Caco-2 (cell line): ENCODE measurements at regions not wholly inside any gene's neighbourhood (a gene's known extent, or its start where the extent isn't known, plus 50 kb on each side); places are given as distances from the start of the nearest gene placed in this dataset.
A peak's percentile ranks its signal among the peaks of the same experiment; 100 is the strongest.

Experiments used
- BruUV-seq: library from RNA; stranded (reverse); fragments of 400-500 nt; replicated peaks from 2 replicates; lab custom pipeline; 2021; lab: Mats Ljungman, UMichigan
- CTCF ChIA-PET: fragments of 300-600 bp; sonication (Branson Sonifier 250); formaldehyde crosslinking; loops from one replicate; lab custom pipeline; 2022; ENCODE audit warnings: antibody characterized with exemption; lab: Charles Lee
- POLR2A ChIA-PET: fragments of 300-600 bp; sonication (Branson Sonifier 250); formaldehyde crosslinking; loops from one replicate; lab custom pipeline; 2022; ENCODE audit warnings: antibody characterized with exemption; lab: Charles Lee
- DNase-seq, 2 experiments: peaks; one replicate each; pipeline versions ENCODE4 v3.0.0 to v3.0.0-alpha.2; 2020 to 2022
- H3K27me3 ChIP-seq: replicated peaks from 2 replicates; pipeline ENCODE4 v1.6.0; 2011; ENCODE audit warnings: low read length; ENCODE audit not compliant: control insufficient read depth, insufficient read depth
- H3K36me3 ChIP-seq: 2 replicates; pipeline ENCODE4 v1.5.1; 2011; ENCODE audit warnings: low read length; ENCODE audit not compliant: control insufficient read depth, insufficient read depth
- H3K4me1 ChIP-seq: fragments of 250-450 bp; sonication (Bioruptor Pico); 2 replicates; pipeline ENCODE4 v1.5.1; 2020; ENCODE audit warnings: mild to moderate bottlenecking
- H3K4me3 ChIP-seq: 2 replicates; pipeline ENCODE4 v1.5.1; 2011; ENCODE audit warnings: low read depth, mild to moderate bottlenecking, control low read depth, low read length
- H3K9me3 ChIP-seq: fragments of 250-450 bp; sonication (Bioruptor Pico); 2 replicates; pipeline ENCODE4 v1.5.1; 2020; ENCODE audit warnings: mild to moderate bottlenecking, moderate library complexity
- H3K27ac Mint-ChIP-seq: one replicate; pipeline ENCODE4 v1.8.0; 2022; ENCODE audit warnings: mixed read lengths; ENCODE audit not compliant: unreplicated experiment
- H3K27me3 Mint-ChIP-seq: one replicate; pipeline ENCODE4 v1.8.0; 2022; ENCODE audit warnings: mixed read lengths; ENCODE audit not compliant: insufficient read depth, unreplicated experiment
- H3K36me3 Mint-ChIP-seq: one replicate; pipeline ENCODE4 v1.8.0; 2022; ENCODE audit warnings: mild to moderate bottlenecking, mixed read lengths; ENCODE audit not compliant: insufficient read depth, unreplicated experiment
- H3K4me1 Mint-ChIP-seq: one replicate; pipeline ENCODE4 v1.8.0; 2022; ENCODE audit warnings: low read depth, mixed read lengths; ENCODE audit not compliant: unreplicated experiment
- H3K4me3 Mint-ChIP-seq: one replicate; pipeline ENCODE4 v1.8.0; 2022; ENCODE audit warnings: mild to moderate bottlenecking, moderate library complexity, mixed read lengths; ENCODE audit not compliant: unreplicated experiment
- H3K9me3 Mint-ChIP-seq: one replicate; pipeline ENCODE4 v1.8.0; 2022; ENCODE audit warnings: mixed read lengths; ENCODE audit not compliant: unreplicated experiment
- intact Hi-C: fragments of 100-400 bp; cut with micrococcal nuclease; formaldehyde crosslinking; loops from one replicate; pipeline ENCODE4 v1.10.0; 2022; ENCODE audit not compliant: unreplicated experiment
- TF ChIP-seq, protein P1 (sequence below), 2 experiments: fragments of 200-600 bp in 1 of 2; IDR thresholded peaks; 1 replicate in 1 of 2; 2 replicates in 1 of 2; pipeline versions ENCODE4 v1.5.1 to v1.8.0; 2011 to 2022; ENCODE audit warnings: antibody characterized with exemption in 1 of 2, control low read depth in 1 of 2, inconsistent platforms in 1 of 2, low read depth in 1 of 2, low read length in 1 of 2, mild to moderate bottlenecking in 1 of 2, moderate library complexity in 1 of 2; ENCODE audit not compliant: insufficient read depth in 1 of 2, severe bottlenecking in 1 of 2, unreplicated experiment in 1 of 2

DNA sequence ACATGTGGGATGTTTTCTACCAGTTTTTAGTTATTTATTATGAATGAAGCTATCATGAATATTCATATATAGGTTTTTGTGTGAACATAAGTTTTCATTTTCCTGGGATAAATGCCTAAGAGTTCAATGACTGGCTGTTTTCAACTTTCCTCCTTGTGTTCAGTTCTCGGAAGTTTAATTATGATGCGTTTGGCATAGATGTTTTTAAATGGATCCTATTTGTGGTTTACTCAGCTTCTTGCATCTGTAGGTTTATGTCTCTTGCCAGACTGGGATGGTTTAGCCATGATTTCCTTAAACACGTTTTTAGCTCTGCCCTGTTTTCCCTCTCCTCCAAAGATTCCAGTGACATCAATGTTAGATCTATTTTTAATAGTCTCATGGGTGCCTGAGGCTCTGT lies 411.1 kb upstream of the CDH4 start:
- POLR2A ChIA-PET, result no interaction called here
- intact Hi-C loops, result no loop called here
- H3K9me3 Mint-ChIP-seq, result peaks cover 21% of the 10 kb centered on the region

DNA sequence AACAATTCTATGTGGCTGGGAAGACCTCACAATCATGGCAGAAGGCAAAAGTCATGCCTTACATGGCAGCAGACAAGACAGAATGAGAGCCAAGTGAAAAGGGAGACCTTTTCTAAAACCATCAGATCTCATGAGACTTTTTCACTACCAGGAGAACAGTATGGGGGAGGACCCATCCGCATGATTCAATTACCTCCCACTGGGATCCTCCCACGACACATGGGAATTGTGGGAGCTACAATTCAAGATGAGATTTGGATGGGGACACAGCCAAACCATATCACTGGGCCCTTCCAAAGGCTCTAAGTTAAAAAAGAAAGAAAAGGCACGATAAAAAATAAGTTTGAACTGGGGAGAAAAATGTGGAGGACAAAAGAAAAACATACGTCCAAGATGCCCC lies 406.9 kb upstream of the CDH4 start:
- peaks cover 26% of the 10 kb centered on the region for H3K27me3 Mint-ChIP-seq
- no peak overlapping the region for H3K27ac Mint-ChIP-seq
- TF ChIP-seq, protein P1, sequence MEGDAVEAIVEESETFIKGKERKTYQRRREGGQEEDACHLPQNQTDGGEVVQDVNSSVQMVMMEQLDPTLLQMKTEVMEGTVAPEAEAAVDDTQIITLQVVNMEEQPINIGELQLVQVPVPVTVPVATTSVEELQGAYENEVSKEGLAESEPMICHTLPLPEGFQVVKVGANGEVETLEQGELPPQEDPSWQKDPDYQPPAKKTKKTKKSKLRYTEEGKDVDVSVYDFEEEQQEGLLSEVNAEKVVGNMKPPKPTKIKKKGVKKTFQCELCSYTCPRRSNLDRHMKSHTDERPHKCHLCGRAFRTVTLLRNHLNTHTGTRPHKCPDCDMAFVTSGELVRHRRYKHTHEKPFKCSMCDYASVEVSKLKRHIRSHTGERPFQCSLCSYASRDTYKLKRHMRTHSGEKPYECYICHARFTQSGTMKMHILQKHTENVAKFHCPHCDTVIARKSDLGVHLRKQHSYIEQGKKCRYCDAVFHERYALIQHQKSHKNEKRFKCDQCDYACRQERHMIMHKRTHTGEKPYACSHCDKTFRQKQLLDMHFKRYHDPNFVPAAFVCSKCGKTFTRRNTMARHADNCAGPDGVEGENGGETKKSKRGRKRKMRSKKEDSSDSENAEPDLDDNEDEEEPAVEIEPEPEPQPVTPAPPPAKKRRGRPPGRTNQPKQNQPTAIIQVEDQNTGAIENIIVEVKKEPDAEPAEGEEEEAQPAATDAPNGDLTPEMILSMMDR (IDR thresholded peaks at IDR 0.05; ENCODE audit: insufficient read depth in 1 of 2, low read depth in 1 of 2, low read length in 1 of 2, severe bottlenecking in 1 of 2, unreplicated experiment in 1 of 2), result no peak
- H3K4me1 Mint-ChIP-seq, result no peaks in the 10 kb centered on the region
- H3K9me3 Mint-ChIP-seq, result peaks cover 12% of the 10 kb centered on the region
- H3K36me3 Mint-ChIP-seq, result no peaks in the 10 kb centered on the region
- H3K4me3 ChIP-seq, result no peak overlapping the region
- no TSS peak for BruUV-seq
- no peak for DNase-seq
- no peaks in the 10 kb centered on the region for H3K9me3 ChIP-seq
- H3K27me3 ChIP-seq, result no peaks in the 10 kb centered on the region
- no peaks in the 10 kb centered on the region for H3K4me1 ChIP-seq
- intact Hi-C loops, result no loop called here
- POLR2A ChIA-PET, result no interaction called here
- H3K4me3 Mint-ChIP-seq, result no peak overlapping the region
- CTCF ChIA-PET, result no interaction called here
- H3K36me3 ChIP-seq, result no peaks in the 10 kb centered on the region

More for the DNA sequence above, 411.1 kb upstream of the CDH4 start:
- CTCF ChIA-PET, result no interaction called here
- Mint-ChIP-seq H3K4me1 (no peaks in the 10 kb centered on the region), H3K27me3 (peaks cover 22% of the 10 kb centered on the region), H3K36me3 (no peaks in the 10 kb centered on the region), H3K4me3 (no peak overlapping the region), H3K27ac (no peak overlapping the region)
- no peaks in the 10 kb centered on the region for H3K36me3 ChIP-seq
- no peaks in the 10 kb centered on the region for H3K9me3 ChIP-seq
- H3K4me1 ChIP-seq, result 0 out of 2 replicates have a peak, but pooled peaks cover 5% of the 10 kb centered on the region
- BruUV-seq, result no TSS peak
- H3K4me3 ChIP-seq, result no peak overlapping the region
- no peaks in the 10 kb centered on the region for H3K27me3 ChIP-seq
- TF ChIP-seq, protein P1 (IDR thresholded peaks at IDR 0.05; ENCODE audit: insufficient read depth in 1 of 2, low read depth in 1 of 2, low read length in 1 of 2, severe bottlenecking in 1 of 2, unreplicated experiment in 1 of 2), result no peak
- no peak for DNase-seq

DNA sequence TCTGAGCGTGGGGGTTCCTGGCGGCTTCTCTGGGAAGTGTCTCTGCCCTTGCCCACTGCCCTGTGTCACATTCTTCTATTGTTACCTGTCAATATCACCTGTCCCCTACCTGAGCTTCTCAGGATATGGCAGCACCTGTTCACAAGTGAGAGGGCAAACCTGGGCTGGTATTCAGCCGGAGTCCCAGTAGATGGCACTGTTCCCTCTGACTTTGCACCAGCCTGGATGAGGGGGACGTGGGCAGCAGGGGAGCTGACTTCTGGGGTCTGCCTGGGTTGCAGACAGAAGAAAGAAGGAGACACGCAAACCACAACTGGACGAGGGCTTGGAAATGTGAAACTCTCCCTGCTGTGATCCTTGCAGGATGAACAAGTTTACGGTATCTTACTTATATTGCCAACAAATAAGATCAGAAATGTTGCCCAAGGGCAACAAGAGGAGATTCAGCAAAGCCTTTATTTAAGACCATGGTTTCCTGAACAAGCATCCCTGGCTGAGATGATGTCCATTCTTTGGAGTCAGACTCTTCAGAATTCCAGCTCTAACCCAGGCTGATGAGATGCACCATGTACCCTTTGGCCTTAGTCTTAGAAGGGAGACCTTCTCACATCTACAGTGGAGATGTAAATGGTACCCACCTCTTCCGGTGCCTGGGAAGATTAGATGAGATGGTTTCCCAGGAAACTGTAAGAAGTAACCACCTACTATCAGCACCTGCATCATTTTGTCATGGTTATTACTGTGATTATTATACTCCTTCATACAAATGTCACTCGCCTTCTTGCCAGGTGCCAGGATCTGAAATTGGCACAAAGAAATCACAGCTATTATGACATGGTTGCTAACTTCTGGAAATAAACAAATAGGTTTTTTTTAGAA lies 400.0 kb upstream of the CDH4 start:
- H3K27me3 ChIP-seq, result no peaks in the 10 kb centered on the region
- peaks cover 7% of the 10 kb centered on the region for H3K27me3 Mint-ChIP-seq
- POLR2A ChIA-PET, result no interaction called here
- intact Hi-C loops, result loop anchor here (1.0 kb wide), 1 partner anchor 268 kb away; no protein-coding TSS in a partner anchor
- no peak overlapping the region for H3K27ac Mint-ChIP-seq
- no peak overlapping the region for H3K4me3 Mint-ChIP-seq
- no peaks in the 10 kb centered on the region for H3K4me1 Mint-ChIP-seq
- BruUV-seq, result no TSS peak
- no peaks in the 10 kb centered on the region for H3K36me3 ChIP-seq
- TF ChIP-seq, protein P1 (IDR thresholded peaks at IDR 0.05; ENCODE audit: insufficient read depth in 1 of 2, low read depth in 1 of 2, low read length in 1 of 2, severe bottlenecking in 1 of 2, unreplicated experiment in 1 of 2), result peak; percentile 49 to 76
- H3K4me3 ChIP-seq, result no peak overlapping the region
- H3K36me3 Mint-ChIP-seq, result no peaks in the 10 kb centered on the region
- H3K9me3 Mint-ChIP-seq, result peaks cover 10% of the 10 kb centered on the region
- peaks cover 10% of the 10 kb centered on the region for H3K9me3 ChIP-seq
- CTCF ChIA-PET, result interaction anchor here (0.7 to 1.1 kb wide), 2 partner anchors 18 to 377 kb away, joined by 3 to 5 read pairs; no protein-coding TSS in a partner anchor
- no peaks in the 10 kb centered on the region for H3K4me1 ChIP-seq
- DNase-seq, result peak in 1 of 2 experiments; percentile 47
